Spleen (tissue), 11 donors: ENCODE measurements at regions not wholly inside any gene's neighbourhood (a gene's known extent, or its start where the extent isn't known, plus 50 kb on each side); places are given as distances from the start of the nearest gene placed in this dataset.

Experiments
- DNase-seq: peaks from one replicate; pipeline ENCODE4 v3.0.0-alpha.2; 2020
- H3K27ac ChIP-seq, 8 donors: fragments of 200-600 bp; sonication (generic) in 7 of 8; 1 replicate in 4 of 8; 2 replicates in 4 of 8; pipeline versions ENCODE4 v1.5.0 to v1.8.0; 2016 to 2021; ENCODE audit warnings: inconsistent platforms in 4 of 8, mild to moderate bottlenecking in 4 of 8, moderate library complexity in 1 of 8
- H3K27me3 ChIP-seq, 7 donors: fragments of 200-600 bp; sonication (generic) in 6 of 7; replicated peaks in 1 of 7; 1 replicate in 4 of 7; 2 replicates in 3 of 7; pipeline versions ENCODE4 v1.5.0 to v1.8.0; 2016 to 2021; ENCODE audit warnings: inconsistent platforms in 3 of 7, mild to moderate bottlenecking in 1 of 7
- H3K36me3 ChIP-seq, 6 donors: fragments of 200-600 bp; sonication (generic) in 5 of 6; 1 replicate in 4 of 6; 2 replicates in 2 of 6; pipeline versions ENCODE4 v1.5.0 to v1.8.0; 2016 to 2021; ENCODE audit warnings: inconsistent platforms in 2 of 6
- H3K4me1 ChIP-seq, 6 donors: fragments of 200-600 bp; sonication (generic) in 5 of 6; 1 replicate in 3 of 6; 2 replicates in 3 of 6; pipeline versions ENCODE4 v1.5.0 to v1.8.0; 2016 to 2021; ENCODE audit warnings: inconsistent platforms in 3 of 6
- H3K4me3 ChIP-seq, 8 donors: fragments of 200-600 bp; sonication (generic) in 7 of 8; 1 replicate in 4 of 8; 2 replicates in 4 of 8; pipeline versions ENCODE4 v1.5.0 to v1.8.0; 2016 to 2021; ENCODE audit warnings: inconsistent platforms in 4 of 8, mild to moderate bottlenecking in 4 of 8, moderate library complexity in 2 of 8
- H3K9me3 ChIP-seq, 8 donors: fragments of 200-600 bp; sonication (generic) in 7 of 8; 1 replicate in 4 of 8; 2 replicates in 4 of 8; pipeline versions ENCODE4 v1.5.0 to v1.8.0; 2016 to 2021; ENCODE audit warnings: inconsistent platforms in 4 of 8
- POLR2A ChIP-seq, 3 donors: fragments of 450-650 bp; IDR thresholded peaks; one replicate each; pipeline ENCODE4 v1.5.1; 2017; ENCODE audit warnings: antibody characterized with exemption in 3 of 3, mild to moderate bottlenecking in 1 of 3
- POLR2AphosphoS5 ChIP-seq, 3 donors: sonication (generic); formaldehyde crosslinking; IDR thresholded peaks; one replicate each; pipeline ENCODE4 v1.5.1; 2017; ENCODE audit warnings: antibody characterized with exemption in 3 of 3
- WGBS, 5 donors: extraction: QIAGEN DNeasy Blood & Tissue Kit in 3 of 5; methylation state at CpG; one replicate each; pipeline versions ENCODE4 v1.1.5 to v1.1.7; 2013 to 2018; 5-methylcytosine and 5-hydroxymethylcytosine counted together
- intact Hi-C: fragments of 100-400 bp; cut with DNase I; formaldehyde crosslinking; loops from one replicate; pipeline ENCODE4 v1.15.0; 2023; ENCODE audit warnings: low total_unique reads
- TF ChIP-seq, protein P1 (sequence below), 11 experiments: fragments of 200-600 bp in 7 of 11; fragments of 450-650 bp in 4 of 11; sonication (generic) in 4 of 11; IDR thresholded peaks in 8 of 11; conservative IDR thresholded peaks in 3 of 11; 1 replicate in 7 of 11; 2 replicates in 4 of 11; pipeline versions ENCODE4 v1.4.0 to v1.8.0; 2016 to 2021; ENCODE audit warnings: antibody characterized with exemption in 11 of 11, inconsistent platforms in 4 of 11, mild to moderate bottlenecking in 1 of 11
- donor health status: healthy with polysubstance abuse.
- donor health status: DM: no; HTN: no; CAD: no; lungs with moderate emphysema.
- donor health status: DM: no; HTN: no; CAD: no.
- donor health status: Bipolar disorder and iron deficiency.
- donor health status: healthy.
- donor health status: DM: no; HTN: no; CAD: no.
- donor health status: DM: yes; HTN: yes; CAD: no.

DNA sequence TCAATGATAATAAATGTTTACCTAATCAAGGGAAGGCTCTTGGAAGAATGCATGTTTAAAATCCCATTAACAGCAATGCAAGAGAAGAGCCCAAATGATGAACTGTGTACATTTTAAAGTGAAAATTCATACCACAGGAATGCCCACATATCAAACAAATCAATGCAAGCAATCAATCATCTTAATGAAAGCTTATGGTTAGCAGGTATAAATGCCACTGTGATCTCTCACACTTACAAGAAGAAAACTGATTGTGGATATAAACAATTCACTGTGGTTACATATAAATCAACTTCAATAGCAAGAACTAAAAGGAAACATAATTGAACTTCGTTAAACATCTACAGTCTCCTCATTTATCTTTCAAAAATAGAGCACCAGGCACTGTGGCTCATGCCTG is 161.0 kb upstream of the RORB start:
- Histone ChIP-seq H3K4me3 (no peak overlapping the region), H3K9me3 (no peaks in the 10 kb centered on the region), H3K36me3 (no peaks in the 10 kb centered on the region), H3K27me3 (no peaks in the 10 kb centered on the region), H3K27ac (no peak overlapping the region), H3K4me1 (no peaks in the 10 kb centered on the region)
- TF ChIP-seq POLR2AphosphoS5 (IDR thresholded peaks at IDR 0.05): no peak
- TF ChIP-seq, protein P1, sequence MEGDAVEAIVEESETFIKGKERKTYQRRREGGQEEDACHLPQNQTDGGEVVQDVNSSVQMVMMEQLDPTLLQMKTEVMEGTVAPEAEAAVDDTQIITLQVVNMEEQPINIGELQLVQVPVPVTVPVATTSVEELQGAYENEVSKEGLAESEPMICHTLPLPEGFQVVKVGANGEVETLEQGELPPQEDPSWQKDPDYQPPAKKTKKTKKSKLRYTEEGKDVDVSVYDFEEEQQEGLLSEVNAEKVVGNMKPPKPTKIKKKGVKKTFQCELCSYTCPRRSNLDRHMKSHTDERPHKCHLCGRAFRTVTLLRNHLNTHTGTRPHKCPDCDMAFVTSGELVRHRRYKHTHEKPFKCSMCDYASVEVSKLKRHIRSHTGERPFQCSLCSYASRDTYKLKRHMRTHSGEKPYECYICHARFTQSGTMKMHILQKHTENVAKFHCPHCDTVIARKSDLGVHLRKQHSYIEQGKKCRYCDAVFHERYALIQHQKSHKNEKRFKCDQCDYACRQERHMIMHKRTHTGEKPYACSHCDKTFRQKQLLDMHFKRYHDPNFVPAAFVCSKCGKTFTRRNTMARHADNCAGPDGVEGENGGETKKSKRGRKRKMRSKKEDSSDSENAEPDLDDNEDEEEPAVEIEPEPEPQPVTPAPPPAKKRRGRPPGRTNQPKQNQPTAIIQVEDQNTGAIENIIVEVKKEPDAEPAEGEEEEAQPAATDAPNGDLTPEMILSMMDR (IDR thresholded peaks at IDR 0.05 in 8 of 11, conservative IDR thresholded peaks at IDR 0.05 in 3 of 11): no peak
- no peak for TF ChIP-seq POLR2A (IDR thresholded peaks at IDR 0.05)
- DNase-seq: no peak
- 26 to 45% (median 27%) methylated on average over 1 of the region's 1 CpG for WGBS, 5 donors
- intact Hi-C loops: no loop called here

DNA sequence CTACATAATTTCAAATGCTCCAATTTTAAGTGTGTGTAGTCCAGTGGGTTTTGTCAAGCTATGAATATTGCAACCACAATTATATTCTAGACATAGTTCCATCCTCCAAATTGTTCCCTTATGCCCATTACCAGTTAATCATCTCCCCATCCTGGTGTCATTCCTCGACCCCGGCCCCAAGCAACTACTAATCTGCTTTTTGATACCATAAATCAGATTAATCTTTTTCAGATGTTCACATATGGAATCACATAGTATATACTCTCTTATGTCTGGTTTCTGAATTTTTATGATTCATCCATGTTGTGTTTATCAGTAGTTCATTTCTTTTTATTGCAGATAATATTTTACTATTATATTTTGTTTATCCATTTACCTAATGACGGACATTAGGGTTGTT is 148.4 kb upstream of the RORB start:
- no peak for DNase-seq
- 85 to 90% (median 88%) methylated on average over 3 of the region's 3 CpGs for WGBS, 5 donors
- H3K27ac ChIP-seq: no peak overlapping the region
- no peak overlapping the region for H3K4me3 ChIP-seq
- intact Hi-C loops: no loop called here
- no peaks in the 10 kb centered on the region for H3K27me3 ChIP-seq
- H3K9me3 ChIP-seq: no peaks in the 10 kb centered on the region
- H3K36me3 ChIP-seq: no peaks in the 10 kb centered on the region
- TF ChIP-seq, protein P1 (IDR thresholded peaks at IDR 0.05 in 8 of 11, conservative IDR thresholded peaks at IDR 0.05 in 3 of 11): no peak
- TF ChIP-seq POLR2AphosphoS5 (IDR thresholded peaks at IDR 0.05): no peak
- TF ChIP-seq POLR2A (IDR thresholded peaks at IDR 0.05): no peak
- no peaks in the 10 kb centered on the region for H3K4me1 ChIP-seq

DNA sequence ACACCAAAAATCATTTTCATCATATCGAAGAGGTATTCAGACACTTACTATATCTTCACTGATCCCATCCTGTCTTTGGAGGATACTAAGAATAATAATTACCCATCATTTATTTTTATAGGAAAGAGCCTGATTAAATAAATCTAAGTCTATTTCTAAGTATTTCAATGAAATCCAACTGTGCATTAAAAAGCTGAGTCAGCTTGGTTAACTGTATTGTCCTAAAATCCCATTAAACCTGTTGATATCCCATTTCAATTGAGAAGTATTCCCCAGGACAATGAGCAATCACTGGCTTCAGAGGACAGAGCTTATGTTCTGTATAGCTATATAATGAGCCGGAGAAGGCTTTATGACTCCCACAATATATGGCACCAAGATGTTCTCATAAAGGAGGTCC is 142.0 kb upstream of the RORB start:
- Histone ChIP-seq H3K9me3 (no peaks in the 10 kb centered on the region), H3K27me3 (no peaks in the 10 kb centered on the region), H3K4me3 (no peak overlapping the region), H3K27ac (no peak overlapping the region), H3K4me1 (no peaks in the 10 kb centered on the region), H3K36me3 (no peaks in the 10 kb centered on the region)
- no peak for TF ChIP-seq POLR2A (IDR thresholded peaks at IDR 0.05)
- TF ChIP-seq, protein P1 (IDR thresholded peaks at IDR 0.05 in 8 of 11, conservative IDR thresholded peaks at IDR 0.05 in 3 of 11): no peak
- no peak for TF ChIP-seq POLR2AphosphoS5 (IDR thresholded peaks at IDR 0.05)
- WGBS, 5 donors: 83 to 95% (median 92%) methylated on average over 2 of the region's 2 CpGs
- DNase-seq: no peak
- intact Hi-C loops: no loop called here

DNA sequence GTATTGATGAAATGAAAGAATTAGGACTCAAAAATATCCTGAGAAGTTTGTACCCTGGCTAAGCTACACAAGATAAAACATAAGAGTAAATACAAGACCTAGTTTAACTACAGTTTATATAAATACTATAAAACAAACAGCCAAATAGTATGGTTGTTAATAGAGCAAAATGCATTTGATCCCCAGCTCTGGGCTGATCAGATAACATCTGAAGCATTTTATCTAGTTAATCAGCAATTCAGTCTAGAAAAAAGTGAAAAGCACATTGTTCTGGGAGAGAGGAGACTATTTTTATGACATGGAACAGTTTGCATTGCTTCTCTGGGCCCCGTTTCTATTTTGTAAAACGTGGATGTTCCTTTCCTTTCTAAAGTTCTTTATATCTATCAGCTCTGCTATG is 139.6 kb upstream of the RORB start:
- DNase-seq: no peak
- H3K27me3 ChIP-seq: no peaks in the 10 kb centered on the region
- H3K9me3 ChIP-seq: no peaks in the 10 kb centered on the region
- TF ChIP-seq, protein P1 (IDR thresholded peaks at IDR 0.05 in 8 of 11, conservative IDR thresholded peaks at IDR 0.05 in 3 of 11): no peak
- no peak for TF ChIP-seq POLR2A (IDR thresholded peaks at IDR 0.05)
- no peak for TF ChIP-seq POLR2AphosphoS5 (IDR thresholded peaks at IDR 0.05)
- intact Hi-C loops: no loop called here
- 55 to 75% (median 68%) methylated on average over 2 of the region's 2 CpGs for WGBS, 5 donors
- H3K27ac ChIP-seq: no peak overlapping the region
- H3K36me3 ChIP-seq: no peaks in the 10 kb centered on the region
- H3K4me1 ChIP-seq: no peaks in the 10 kb centered on the region
- H3K4me3 ChIP-seq: no peak overlapping the region
